B cell (primary cell): ENCODE measurements at regions not wholly inside any gene's neighbourhood (a gene's known extent, or its start where the extent isn't known, plus 50 kb on each side); places are given as distances from the start of the nearest gene placed in this dataset.

Experiments
- EZH2 ChIP-seq: IDR thresholded peaks from 2 replicates; pipeline ENCODE4 v1.6.1; 2012; ENCODE audit warnings: borderline replicate concordance, low read depth, mild to moderate bottlenecking, moderate library complexity, low read length; ENCODE audit not compliant: insufficient read depth, poor library complexity, severe bottlenecking
- TF ChIP-seq, protein P1 (sequence below): fragments of 200-600 bp; IDR thresholded peaks from one replicate; pipeline ENCODE4 v1.8.0; 2022; ENCODE audit warnings: antibody characterized with exemption, mild to moderate bottlenecking

DNA sequence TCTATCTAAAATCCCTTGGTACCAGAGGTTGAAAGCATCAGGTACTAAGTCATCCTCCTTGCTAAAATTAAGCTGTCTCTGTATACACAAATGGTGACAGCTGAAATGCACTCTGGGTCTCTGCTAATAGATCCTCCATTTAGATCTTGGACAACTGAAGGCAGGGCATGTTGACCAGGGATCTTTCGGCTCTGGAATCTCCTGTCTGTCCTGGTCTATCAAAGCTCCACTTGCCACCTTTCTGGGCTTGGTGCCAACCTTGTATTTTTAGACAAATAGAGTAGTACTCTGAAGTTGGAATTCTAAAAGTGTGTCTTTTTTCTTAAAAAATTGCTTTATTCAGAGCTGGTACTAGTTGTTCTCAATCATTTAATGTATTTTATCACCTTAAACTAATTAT, 135.2 kb upstream of the HMHB1 start:
- TF ChIP-seq, protein P1, sequence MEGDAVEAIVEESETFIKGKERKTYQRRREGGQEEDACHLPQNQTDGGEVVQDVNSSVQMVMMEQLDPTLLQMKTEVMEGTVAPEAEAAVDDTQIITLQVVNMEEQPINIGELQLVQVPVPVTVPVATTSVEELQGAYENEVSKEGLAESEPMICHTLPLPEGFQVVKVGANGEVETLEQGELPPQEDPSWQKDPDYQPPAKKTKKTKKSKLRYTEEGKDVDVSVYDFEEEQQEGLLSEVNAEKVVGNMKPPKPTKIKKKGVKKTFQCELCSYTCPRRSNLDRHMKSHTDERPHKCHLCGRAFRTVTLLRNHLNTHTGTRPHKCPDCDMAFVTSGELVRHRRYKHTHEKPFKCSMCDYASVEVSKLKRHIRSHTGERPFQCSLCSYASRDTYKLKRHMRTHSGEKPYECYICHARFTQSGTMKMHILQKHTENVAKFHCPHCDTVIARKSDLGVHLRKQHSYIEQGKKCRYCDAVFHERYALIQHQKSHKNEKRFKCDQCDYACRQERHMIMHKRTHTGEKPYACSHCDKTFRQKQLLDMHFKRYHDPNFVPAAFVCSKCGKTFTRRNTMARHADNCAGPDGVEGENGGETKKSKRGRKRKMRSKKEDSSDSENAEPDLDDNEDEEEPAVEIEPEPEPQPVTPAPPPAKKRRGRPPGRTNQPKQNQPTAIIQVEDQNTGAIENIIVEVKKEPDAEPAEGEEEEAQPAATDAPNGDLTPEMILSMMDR: no peak
- TF ChIP-seq EZH2: no peak
